Activated CD8-positive, alpha-beta T cell treated with anti-CD3 and anti-CD28 coated beads, Interleukin-2, amount 10 ng/mL, durations not matched to agents 7 days and 5 days (primary cell): ENCODE measurements at regions not wholly inside any gene's neighbourhood (a gene's known extent, or its start where the extent isn't known, plus 50 kb on each side); places are given as distances from the start of the nearest gene placed in this dataset.

ENCODE experiments used
- ATAC-seq: fragments of 150-1000 bp; cut with Tn5 transposase; one replicate; pipeline ENCODE4 v1.10.0; 2021; ENCODE audit warnings: moderate library complexity
- CTCF ChIA-PET: fragments of 350-600 bp; sonication (Branson Sonifier 250); formaldehyde crosslinking; loops from one replicate; lab custom pipeline; 2021; ENCODE audit warnings: antibody characterized with exemption; lab: Charles Lee
- POLR2A ChIA-PET: fragments of 350-600 bp; sonication (Branson Sonifier 250); formaldehyde crosslinking; loops from one replicate; lab custom pipeline; 2021; ENCODE audit warnings: antibody characterized with exemption; lab: Charles Lee
- DNase-seq: peaks from one replicate; pipeline ENCODE4 v3.0.0-alpha.2; 2020
- H3K27ac Mint-ChIP-seq: one replicate; pipeline ENCODE4 v1.8.0; 2021; ENCODE audit warnings: mild to moderate bottlenecking, mixed read lengths
- H3K27me3 Mint-ChIP-seq: one replicate; pipeline ENCODE4 v1.8.0; 2021; ENCODE audit warnings: low read depth, mixed read lengths
- H3K36me3 Mint-ChIP-seq: one replicate; pipeline ENCODE4 v1.8.0; 2021; ENCODE audit warnings: low read depth, mixed read lengths
- H3K4me1 Mint-ChIP-seq: one replicate; pipeline ENCODE4 v1.8.0; 2021; ENCODE audit warnings: low read depth, mixed read lengths
- H3K4me3 Mint-ChIP-seq: one replicate; pipeline ENCODE4 v1.8.0; 2021; ENCODE audit warnings: mild to moderate bottlenecking, mixed read lengths
- H3K9me3 Mint-ChIP-seq: one replicate; pipeline ENCODE4 v1.8.0; 2022; ENCODE audit warnings: mixed read lengths; ENCODE audit not compliant: insufficient read depth

- ChIA-PET CTCF (no interaction called here), POLR2A (no interaction called here)
- Mint-ChIP-seq H3K9me3 (no peaks in the 10 kb centered on the region), H3K4me3 (no peak overlapping the region), H3K36me3 (no peaks in the 10 kb centered on the region), H3K4me1 (no peaks in the 10 kb centered on the region), H3K27me3 (peaks cover 20% of the 10 kb centered on the region), H3K27ac (no peak overlapping the region)
- ATAC-seq, result no peak
- DNase-seq, result no peak
Measured at GRCh38 chr5:77569409-77569808, 69.1 kb downstream of the OTP start.

GRCh38 chr5:77568555-77568954 lies 70.0 kb downstream of the OTP start:
- POLR2A ChIA-PET, result no interaction called here
- Mint-ChIP-seq H3K4me1 (no peaks in the 10 kb centered on the region), H3K4me3 (no peak overlapping the region), H3K9me3 (no peaks in the 10 kb centered on the region), H3K27ac (no peak overlapping the region), H3K27me3 (peaks cover 17% of the 10 kb centered on the region), H3K36me3 (no peaks in the 10 kb centered on the region)
- DNase-seq (no peak), ATAC-seq (no peak)
- CTCF ChIA-PET, result no interaction called here

GRCh38 chr5:77568082-77568481 lies 70.4 kb downstream of the OTP start:
- no peak for ATAC-seq
- H3K4me3 Mint-ChIP-seq, result no peak overlapping the region
- H3K36me3 Mint-ChIP-seq, result no peaks in the 10 kb centered on the region
- H3K27ac Mint-ChIP-seq, result no peak overlapping the region
- POLR2A ChIA-PET, result interaction anchor here (0.6 kb wide), 1 partner anchor 47 kb away, joined by 7 read pairs; no protein-coding TSS in a partner anchor
- CTCF ChIA-PET, result interaction anchor here (0.6 kb wide), 1 partner anchor 435 kb away, joined by 3 read pairs; no protein-coding TSS in a partner anchor
- H3K4me1 Mint-ChIP-seq, result no peaks in the 10 kb centered on the region
- no peaks in the 10 kb centered on the region for H3K9me3 Mint-ChIP-seq
- H3K27me3 Mint-ChIP-seq, result peaks cover 17% of the 10 kb centered on the region
- no peak for DNase-seq

- POLR2A ChIA-PET, result no interaction called here
- Mint-ChIP-seq H3K27ac (no peak overlapping the region), H3K4me1 (no peaks in the 10 kb centered on the region), H3K27me3 (peaks cover 16% of the 10 kb centered on the region), H3K9me3 (no peaks in the 10 kb centered on the region), H3K36me3 (no peaks in the 10 kb centered on the region), H3K4me3 (no peak overlapping the region)
- DNase-seq (no peak), ATAC-seq (no peak)
- CTCF ChIA-PET, result no interaction called here
Measured at GRCh38 chr5:77563475-77563874, 71.4 kb upstream of the WDR41 start.

- H3K4me1 Mint-ChIP-seq, result no peaks in the 10 kb centered on the region
- POLR2A ChIA-PET, result no interaction called here
- peaks cover 10% of the 10 kb centered on the region for H3K27me3 Mint-ChIP-seq
- no peak overlapping the region for H3K27ac Mint-ChIP-seq
- CTCF ChIA-PET, result no interaction called here
- H3K9me3 Mint-ChIP-seq, result no peaks in the 10 kb centered on the region
- no peaks in the 10 kb centered on the region for H3K36me3 Mint-ChIP-seq
- no peak for DNase-seq
- H3K4me3 Mint-ChIP-seq, result no peak overlapping the region
- ATAC-seq, result no peak
Measured at GRCh38 chr5:77561965-77562364, 69.8 kb upstream of the WDR41 start.

- no peaks in the 10 kb centered on the region for H3K9me3 Mint-ChIP-seq
- H3K4me3 Mint-ChIP-seq, result no peak overlapping the region
Measured at GRCh38 chr5:77560677-77561263, 68.7 kb upstream of the WDR41 start.

GRCh38 chr5:77558266-77558665 lies 66.2 kb upstream of the WDR41 start:
- H3K36me3 Mint-ChIP-seq, result no peaks in the 10 kb centered on the region

More at GRCh38 chr5:77560677-77561263, 68.7 kb upstream of the WDR41 start:
- ChIA-PET POLR2A (no interaction called here), CTCF (interaction anchor here (0.7 to 1.0 kb wide), 2 partner anchors 11 to 410 kb away, joined by 3 read pairs; no protein-coding TSS in a partner anchor)
- Mint-ChIP-seq H3K36me3 (no peaks in the 10 kb centered on the region), H3K27ac (no peak overlapping the region), H3K27me3 (peaks cover 10% of the 10 kb centered on the region), H3K4me1 (no peaks in the 10 kb centered on the region)
- ATAC-seq (no peak), DNase-seq (no peak)

GRCh38 chr5:77550406-77550805 lies 58.3 kb upstream of the WDR41 start:
- no peak for ATAC-seq
- H3K9me3 Mint-ChIP-seq, result no peaks in the 10 kb centered on the region

More at GRCh38 chr5:77558266-77558665, 66.2 kb upstream of the WDR41 start:
- ChIA-PET POLR2A (no interaction called here), CTCF (no interaction called here)
- H3K27ac Mint-ChIP-seq, result no peak overlapping the region
- no peak for ATAC-seq
- no peaks in the 10 kb centered on the region for H3K4me1 Mint-ChIP-seq
- DNase-seq, result no peak
- H3K4me3 Mint-ChIP-seq, result no peak overlapping the region
- peaks cover 14% of the 10 kb centered on the region for H3K27me3 Mint-ChIP-seq
- H3K9me3 Mint-ChIP-seq, result no peaks in the 10 kb centered on the region

GRCh38 chr5:77545285-77545684 lies 53.2 kb upstream of the WDR41 start:
- Mint-ChIP-seq H3K27me3 (peaks cover 15% of the 10 kb centered on the region), H3K4me1 (no peaks in the 10 kb centered on the region), H3K27ac (no peak overlapping the region), H3K9me3 (peaks cover 4% of the 10 kb centered on the region), H3K36me3 (no peaks in the 10 kb centered on the region), H3K4me3 (no peak overlapping the region)
- DNase-seq, result no peak
- ChIA-PET POLR2A (no interaction called here), CTCF (no interaction called here)
- no peak for ATAC-seq

More at GRCh38 chr5:77550406-77550805, 58.3 kb upstream of the WDR41 start:
- Mint-ChIP-seq H3K4me3 (no peak overlapping the region), H3K27ac (no peak overlapping the region), H3K27me3 (peaks cover 14% of the 10 kb centered on the region), H3K36me3 (no peaks in the 10 kb centered on the region), H3K4me1 (no peaks in the 10 kb centered on the region)
- CTCF ChIA-PET, result no interaction called here
- no peak for DNase-seq
- POLR2A ChIA-PET, result no interaction called here
